GM19239 (cell line): ENCODE measurements at regions not wholly inside any gene's neighbourhood (a gene's known extent, or its start where the extent isn't known, plus 50 kb on each side); places are given as distances from the start of the nearest gene placed in this dataset.
"Not testable (repeated sequence)": the region's sequence is repeated elsewhere in the genome, so short reads cannot be mapped to it uniquely, and the experiment has no call there.

Source experiments
- DNase-seq: peaks from one replicate; pipeline ENCODE4 v3.0.0; 2011; ENCODE audit warnings: low spot score; ENCODE audit not compliant: insufficient read length
- FAIRE-seq: peaks from 2 replicates; lab custom pipeline; 2011; peaks lifted over from hg19 to GRCh38; lab: Jason Lieb, UNC

GRCh38 chr6:111925296-111925695, 52.0 kb upstream of the FYN start:
- DNase-seq (no peak), FAIRE-seq (no peak)

DNA sequence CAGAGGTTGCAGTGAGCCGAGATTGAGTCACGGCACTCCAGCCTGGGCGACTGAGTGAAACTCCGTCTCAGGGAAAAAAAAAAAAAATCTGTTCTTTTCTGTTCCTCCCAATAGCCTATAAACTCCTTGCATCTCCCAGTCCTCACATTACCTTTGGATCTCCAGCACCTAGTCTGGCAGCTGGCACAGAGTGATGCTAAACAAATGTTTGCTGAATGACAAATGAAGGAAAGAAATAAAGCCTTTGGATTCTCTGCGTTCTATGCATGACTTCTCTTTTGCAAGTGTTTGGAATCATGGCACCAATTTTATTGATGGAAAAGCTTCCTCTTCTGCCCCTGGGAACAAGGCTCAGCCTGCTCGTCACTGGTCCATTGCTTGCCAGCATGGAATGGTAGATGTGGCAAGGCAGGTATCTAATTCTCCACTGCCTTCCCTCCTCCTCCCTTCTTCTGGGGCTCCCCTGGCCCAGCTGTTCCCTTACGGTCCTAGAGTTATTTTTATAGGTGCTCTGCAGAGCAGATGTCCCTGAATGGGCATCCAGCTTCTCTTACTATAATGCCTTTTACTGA, 53.6 kb upstream of the FYN start:
- FAIRE-seq (no peak), DNase-seq (no peak)

- FAIRE-seq = no peak
- no peak for DNase-seq
Observed at GRCh38 chr6:111927321-111927720, 54.1 kb upstream of the FYN start.

- no peak for DNase-seq
Observed at GRCh38 chr6:111928139-111928538, 54.9 kb upstream of the FYN start.

DNA sequence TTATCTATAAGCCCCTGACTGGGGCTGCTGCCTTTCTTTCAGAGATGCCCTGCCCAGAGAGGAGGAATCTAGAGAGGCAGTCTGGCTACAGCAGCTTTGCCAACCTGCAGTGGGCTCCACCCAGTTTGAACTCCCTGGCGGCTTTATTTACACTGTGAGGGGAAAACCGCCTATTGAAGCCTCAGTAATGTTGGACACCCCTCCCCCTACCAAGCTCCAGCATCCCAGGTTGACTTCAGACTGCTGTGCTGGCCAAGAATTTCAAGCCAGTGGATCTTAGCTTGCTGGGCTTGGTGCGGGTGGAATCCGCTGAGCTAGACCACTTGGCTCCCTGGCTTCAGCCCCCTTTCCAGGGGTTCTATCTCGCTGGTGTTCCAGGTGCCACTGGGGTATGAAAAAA, 61.4 kb upstream of the FYN start:
- not testable (repeated sequence) for FAIRE-seq

More at GRCh38 chr6:111928139-111928538, 54.9 kb upstream of the FYN start:
- FAIRE-seq = no peak

DNA sequence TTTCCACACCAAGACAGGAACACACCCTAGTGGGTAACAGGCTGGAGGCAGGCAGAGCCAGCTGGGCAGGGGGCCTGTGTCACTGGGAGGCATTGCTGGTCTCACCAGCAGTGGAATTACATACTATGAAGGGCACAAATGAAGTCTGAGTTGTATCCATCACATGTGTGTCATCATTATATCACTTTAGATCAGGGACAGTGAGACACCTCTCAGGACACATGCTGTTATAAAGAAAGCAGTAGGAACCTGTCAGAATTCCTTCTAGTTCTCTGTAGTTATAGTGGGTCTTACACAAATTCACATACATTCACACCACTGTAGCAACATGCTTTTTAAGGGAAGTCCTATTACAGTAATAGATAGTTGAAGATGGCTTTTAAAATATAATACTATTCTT, 63.5 kb upstream of the FYN start:
- FAIRE-seq (no peak), DNase-seq (no peak)

More for the DNA sequence above, 61.4 kb upstream of the FYN start:
- DNase-seq = not testable (repeated sequence)

DNA sequence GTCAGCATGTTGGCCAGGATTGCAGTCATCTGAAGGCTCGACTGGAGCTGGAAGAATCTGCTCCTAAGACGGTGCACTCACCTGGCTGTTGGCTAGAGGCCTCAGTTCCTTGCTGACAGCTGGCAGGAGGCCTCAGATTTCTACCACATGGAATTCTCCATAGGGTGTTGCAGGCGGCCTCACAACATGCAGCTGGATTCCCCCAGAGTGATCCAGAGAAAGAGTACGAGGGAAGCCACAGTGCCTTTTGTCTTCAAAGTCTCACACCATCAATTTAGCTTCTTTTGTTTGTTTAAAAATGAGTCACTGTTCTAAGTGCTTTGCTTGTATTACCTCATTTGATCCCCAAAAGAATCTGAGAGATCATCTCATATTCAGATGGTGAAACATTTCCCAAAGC, 65.5 kb upstream of the FYN start:
- FAIRE-seq (no peak), DNase-seq (no peak)

- DNase-seq = no peak
Observed at GRCh38 chr6:111939902-111940301, 66.7 kb upstream of the FYN start.

DNA sequence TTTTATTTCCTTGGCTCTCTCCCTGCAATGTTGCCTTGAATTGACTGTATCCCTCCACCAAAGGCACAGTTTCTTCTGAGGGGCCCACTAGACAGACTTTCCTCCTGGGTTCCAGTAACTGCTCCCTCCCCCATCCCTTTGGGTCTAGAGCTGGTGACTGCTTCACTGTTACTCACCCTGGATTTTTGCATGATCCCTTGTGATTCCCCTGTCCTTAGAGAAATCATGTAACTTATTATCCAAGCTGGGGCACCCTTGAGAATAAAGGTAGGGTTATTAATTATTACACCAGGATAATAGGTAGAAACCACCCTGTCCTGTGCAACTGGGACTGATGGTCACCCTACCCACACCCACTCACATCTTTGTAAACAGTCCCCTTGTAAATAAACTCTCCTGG, 67.5 kb upstream of the FYN start:
- DNase-seq (no peak), FAIRE-seq (no peak)

More at GRCh38 chr6:111939902-111940301, 66.7 kb upstream of the FYN start:
- FAIRE-seq = no peak

GRCh38 chr6:111941686-111942330, 68.6 kb upstream of the FYN start:
- DNase-seq = no peak
- FAIRE-seq = no peak

DNA sequence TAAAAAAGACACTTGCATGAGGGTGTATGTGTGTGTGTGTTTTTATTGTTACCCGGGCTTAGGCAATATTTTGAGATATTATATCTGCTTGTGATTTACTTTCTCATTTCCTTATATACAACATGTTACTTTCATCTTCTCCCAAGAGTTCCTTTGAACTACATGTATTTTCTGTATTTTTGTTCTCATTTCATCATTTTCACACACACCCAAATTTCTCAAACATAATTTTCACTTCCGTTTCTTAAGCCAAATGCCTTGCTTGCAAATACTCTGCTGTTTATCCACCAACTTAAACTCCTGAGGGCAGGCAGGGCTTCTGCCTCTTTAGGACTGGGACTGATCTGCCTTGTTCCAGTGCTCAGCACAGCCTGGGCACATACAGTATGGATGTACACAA, 69.3 kb upstream of the FYN start:
- FAIRE-seq (no peak), DNase-seq (no peak)

- no peak for DNase-seq
- no peak for FAIRE-seq
Observed at GRCh38 chr6:111943266-111943665, 70.0 kb upstream of the FYN start.

GRCh38 chr6:111943726-111944125, 70.5 kb upstream of the FYN start:
- no peak for FAIRE-seq
- no peak for DNase-seq

DNA sequence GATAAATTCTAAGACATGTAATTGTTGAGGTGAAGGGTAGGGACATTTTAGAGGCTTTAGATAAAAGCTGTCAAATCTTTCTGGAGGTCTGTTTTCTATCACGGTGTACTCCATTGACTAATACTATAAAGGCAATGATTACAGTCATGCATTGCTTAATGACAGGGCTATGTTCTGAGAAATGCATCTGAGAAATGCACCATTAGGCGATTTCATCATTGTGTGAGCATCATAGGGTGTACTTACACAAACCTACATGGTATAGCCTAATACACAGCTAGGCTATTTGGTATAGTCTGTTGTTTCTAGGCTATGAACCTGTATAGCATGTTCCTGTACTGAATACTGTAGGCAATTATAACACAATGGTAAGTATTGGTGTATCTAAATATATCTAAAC, 71.3 kb upstream of the FYN start:
- no peak for FAIRE-seq
- no peak for DNase-seq

- DNase-seq (no peak), FAIRE-seq (no peak)
Observed at GRCh38 chr6:111949546-111949945, 76.3 kb upstream of the FYN start.

DNA sequence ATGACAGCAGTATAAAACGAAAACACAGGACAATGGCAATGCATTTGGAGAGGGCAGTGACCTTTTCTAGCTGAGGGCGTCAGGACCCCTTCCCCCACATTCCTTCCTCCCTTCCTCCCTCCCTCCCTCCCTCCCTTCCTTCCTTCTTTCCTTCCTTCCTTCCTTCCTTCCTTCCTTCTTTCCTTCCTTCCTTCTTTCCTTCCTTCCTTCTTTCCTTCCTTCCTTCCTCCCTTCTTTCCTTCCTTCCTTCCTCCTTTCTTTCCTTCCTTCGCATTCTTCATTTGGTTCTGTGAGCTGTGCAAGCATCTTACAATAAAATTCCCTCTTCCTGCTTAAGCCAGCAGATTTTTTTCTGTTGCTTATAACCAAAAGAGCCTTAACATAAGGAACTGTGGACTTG, 76.7 kb upstream of the FYN start:
- FAIRE-seq = not testable (repeated sequence)

GRCh38 chr6:111950661-111951496, 77.6 kb upstream of the FYN start:
- DNase-seq = no peak
- FAIRE-seq = no peak

More for the DNA sequence above, 76.7 kb upstream of the FYN start:
- DNase-seq = not testable (repeated sequence)

DNA sequence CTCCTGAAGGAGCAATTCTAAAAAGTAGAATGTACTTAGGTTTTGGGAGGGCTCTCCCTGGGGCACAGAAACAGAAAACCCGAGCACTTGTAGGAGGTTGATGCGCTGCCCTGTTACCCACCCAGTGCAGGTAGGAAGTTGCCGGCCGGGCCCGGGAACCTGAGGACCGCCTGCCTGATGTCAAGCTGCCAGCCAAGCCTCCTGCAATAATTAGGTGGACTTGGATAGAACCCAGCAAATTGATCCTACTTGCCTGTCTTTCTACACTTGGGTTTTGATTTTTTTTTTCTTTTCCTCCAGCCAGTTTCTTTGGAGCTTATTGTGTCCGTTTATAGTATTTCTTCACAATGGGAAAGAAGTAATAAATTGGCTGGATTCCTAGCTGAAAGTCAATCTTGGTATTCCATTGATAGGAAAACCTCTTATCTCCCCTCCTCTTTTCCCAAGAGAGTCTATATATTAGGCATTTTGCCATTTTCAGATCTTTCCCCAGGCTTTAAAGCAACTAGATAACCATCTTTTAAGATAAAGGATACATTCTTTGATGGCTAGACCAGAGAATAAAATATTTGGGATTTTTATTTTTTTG, 78.3 kb upstream of the FYN start:
- DNase-seq = no peak

DNA sequence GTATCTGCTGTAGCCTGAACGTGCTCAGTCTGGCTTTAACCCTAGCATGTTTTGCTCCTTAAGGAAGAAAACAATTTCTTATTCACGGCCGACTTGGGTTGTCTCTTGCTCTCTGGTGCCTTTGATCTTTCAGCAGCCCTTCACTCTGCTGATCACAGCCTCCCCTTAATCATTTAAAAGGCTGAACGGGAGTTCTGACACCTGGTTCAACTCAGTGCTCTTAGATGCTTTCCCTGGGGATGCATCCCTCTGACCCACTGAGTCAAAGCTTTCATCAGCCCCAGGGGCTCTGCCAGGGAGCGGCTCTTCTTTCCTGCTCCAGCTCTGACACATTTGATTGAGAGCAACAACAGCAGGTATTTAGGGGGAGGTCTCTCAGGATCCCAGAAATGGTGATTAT, 79.0 kb upstream of the FYN start:
- FAIRE-seq (no peak), DNase-seq (no peak)

More for the DNA sequence above, 78.3 kb upstream of the FYN start:
- no peak for FAIRE-seq

DNA sequence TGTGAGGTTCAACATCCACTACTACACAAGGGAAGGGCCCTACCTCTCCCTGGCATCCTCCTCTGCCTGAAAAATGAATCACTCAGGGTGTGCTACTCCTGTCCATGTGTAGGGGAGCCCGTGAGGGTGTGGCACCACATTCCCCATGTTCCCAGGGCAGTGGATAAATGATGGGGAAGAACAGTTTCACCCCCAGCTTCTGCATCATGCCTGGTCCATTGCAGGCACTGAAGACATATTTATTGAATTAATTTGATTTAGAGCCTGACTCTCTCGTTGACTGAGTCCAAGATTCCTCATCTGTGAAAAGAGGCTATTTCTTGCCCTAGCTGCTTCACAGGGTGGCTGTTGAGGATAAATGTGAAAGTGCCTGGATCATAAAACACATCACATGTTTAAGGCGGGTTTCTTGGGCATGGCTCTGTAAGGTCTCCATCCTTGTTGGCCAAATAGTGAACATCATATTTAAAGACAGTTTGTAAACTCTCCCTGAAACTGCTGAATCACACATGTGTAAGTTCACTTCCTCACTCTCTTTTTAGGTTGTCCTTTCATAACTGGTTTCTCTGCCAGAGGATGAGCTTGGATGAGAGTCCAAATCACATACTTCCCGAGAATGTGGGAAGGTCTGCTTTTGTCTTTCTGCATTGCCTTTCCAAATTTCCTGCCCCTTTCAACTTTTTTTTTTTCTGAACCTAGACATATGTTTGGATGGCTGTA, 79.7 kb upstream of the FYN start:
- FAIRE-seq (no peak), DNase-seq (no peak)
